ENCODE measurements at regions not wholly inside any gene's neighbourhood (a gene's known extent, or its start where the extent isn't known, plus 50 kb on each side); places are given as distances from the start of the nearest gene placed in this dataset.

- TF ChIP-seq POLR2A (IDR thresholded peaks at IDR 0.05; ENCODE audit: low read length) (no peak), JUN (IDR thresholded peaks at IDR 0.05) (no peak), MYC (IDR thresholded peaks at IDR 0.05; ENCODE audit: borderline replicate concordance, low read length) (no peak), MAFK (IDR thresholded peaks at IDR 0.05; ENCODE audit: partially characterized antibody) (no peak), NFE2L2 (conservative IDR thresholded peaks at IDR 0.05; ENCODE audit: low read length) (no peak)
These were observed 76.5 kb upstream of the BCOR start for GRCh38 chrX:40174001-40174853.
